H9 (cell line): ENCODE measurements at regions not wholly inside any gene's neighbourhood (a gene's known extent, or its start where the extent isn't known, plus 50 kb on each side); places are given as distances from the start of the nearest gene placed in this dataset.
"Not testable (repeated sequence)": the region's sequence is repeated elsewhere in the genome, so short reads cannot be mapped to it uniquely, and the experiment has no call there.

Source experiments
- DNase-seq: peaks from one replicate; pipeline ENCODE4 v3.0.0-alpha.2; 2017
- H2AFZ ChIP-seq: one replicate; pipeline ENCODE4 v1.6.1; 2013; ENCODE audit warnings: mild to moderate bottlenecking, low read length, control low read depth, moderate library complexity
- H2AK5ac ChIP-seq: 2 replicates; pipeline ENCODE4 v1.6.1; 2013; ENCODE audit warnings: low read length, control low read depth, mixed read lengths; ENCODE audit not compliant: insufficient read length
- H2BK120ac ChIP-seq: one replicate; pipeline ENCODE4 v1.6.1; 2013; ENCODE audit warnings: low read depth, mild to moderate bottlenecking, low read length, control low read depth, inconsistent platforms; ENCODE audit not compliant: poor library complexity, severe bottlenecking
- H2BK12ac ChIP-seq: 2 replicates; pipeline ENCODE4 v1.6.1; 2013; ENCODE audit warnings: low read length, control low read depth, mixed read lengths, low read depth; ENCODE audit not compliant: insufficient read length
- H2BK15ac ChIP-seq: 2 replicates; pipeline ENCODE4 v1.6.1; 2013; ENCODE audit warnings: low read depth, low read length, control low read depth
- H2BK20ac ChIP-seq: one replicate; pipeline ENCODE4 v1.6.1; 2013; ENCODE audit warnings: low read depth, mild to moderate bottlenecking, low read length, control low read depth, inconsistent platforms; ENCODE audit not compliant: poor library complexity, severe bottlenecking
- H2BK5ac ChIP-seq: 2 replicates; pipeline ENCODE4 v1.6.1; 2013; ENCODE audit warnings: low read length, control low read depth, mixed read lengths; ENCODE audit not compliant: insufficient read length
- H3K14ac ChIP-seq: 2 replicates; pipeline ENCODE4 v1.6.1; 2013; ENCODE audit warnings: low read length, control low read depth; ENCODE audit not compliant: insufficient read depth
- H3K18ac ChIP-seq: 2 replicates; pipeline ENCODE4 v1.6.1; 2013; ENCODE audit warnings: low read depth, mild to moderate bottlenecking, mixed read lengths, low read length, control low read depth; ENCODE audit not compliant: insufficient read length
- H3K23ac ChIP-seq: 2 replicates; pipeline ENCODE4 v1.6.1; 2013; ENCODE audit warnings: low read length, control low read depth, mixed read lengths, low read depth; ENCODE audit not compliant: insufficient read length
- H3K23me2 ChIP-seq: 2 replicates; pipeline ENCODE4 v1.6.1; 2013; ENCODE audit warnings: low read depth, mild to moderate bottlenecking, mixed read lengths, low read length, control low read depth; ENCODE audit not compliant: insufficient read length, poor library complexity, severe bottlenecking
- H3K27ac ChIP-seq: 2 replicates; pipeline ENCODE4 v1.5.1; 2013; ENCODE audit warnings: low read length, control low read depth, mixed read lengths, low read depth; ENCODE audit not compliant: insufficient read length
- H3K27me3 ChIP-seq: 2 replicates; pipeline ENCODE4 v1.6.1; 2013; ENCODE audit warnings: low read length, control low read depth, inconsistent platforms; ENCODE audit not compliant: insufficient read depth
- H3K4ac ChIP-seq: 2 replicates; pipeline ENCODE4 v1.6.1; 2013; ENCODE audit warnings: low read depth, mild to moderate bottlenecking, control low read depth, inconsistent platforms, low read length, moderate library complexity
- H3K4me1 ChIP-seq: 2 replicates; pipeline ENCODE4 v1.6.1; 2013; ENCODE audit warnings: low read length, control low read depth, inconsistent platforms; ENCODE audit not compliant: insufficient read depth
- H3K4me2 ChIP-seq: 2 replicates; pipeline ENCODE4 v1.6.1; 2013; ENCODE audit warnings: low read length, control low read depth, mixed read lengths; ENCODE audit not compliant: insufficient read length, insufficient read depth
- H3K56ac ChIP-seq: 2 replicates; pipeline ENCODE4 v1.6.1; 2013; ENCODE audit warnings: low read depth, mild to moderate bottlenecking, mixed read lengths, low read length, control low read depth; ENCODE audit not compliant: insufficient read length
- H3K79me1 ChIP-seq: 2 replicates; pipeline ENCODE4 v1.6.1; 2013; ENCODE audit warnings: low read depth, mild to moderate bottlenecking, moderate library complexity, low read length, control low read depth, inconsistent platforms; ENCODE audit not compliant: insufficient read depth, poor library complexity, severe bottlenecking
- H3K79me2 ChIP-seq: 2 replicates; pipeline ENCODE4 v1.6.1; 2013; ENCODE audit warnings: low read length, control low read depth, inconsistent platforms; ENCODE audit not compliant: insufficient read depth
- H3K9ac ChIP-seq: 2 replicates; pipeline ENCODE4 v1.6.1; 2013; ENCODE audit warnings: low read length, control low read depth, mixed read lengths; ENCODE audit not compliant: insufficient read length; ENCODE audit errors: extremely low read depth
- H3K9me3 ChIP-seq: one replicate; pipeline ENCODE4 v1.6.1; 2013; ENCODE audit warnings: low read depth, low read length, inconsistent platforms; ENCODE audit not compliant: control insufficient read depth
- H3T11ph ChIP-seq: one replicate; pipeline ENCODE4 v1.6.1; 2013; ENCODE audit warnings: mild to moderate bottlenecking, low read length, control low read depth, inconsistent platforms
- H4K20me1 ChIP-seq: one replicate; pipeline ENCODE4 v1.6.1; 2013; ENCODE audit not compliant: control insufficient read depth, insufficient read length, insufficient read depth
- H4K5ac ChIP-seq: 2 replicates; pipeline ENCODE4 v1.6.1; 2013; ENCODE audit warnings: low read depth, mild to moderate bottlenecking, mixed read lengths, low read length, control low read depth; ENCODE audit not compliant: insufficient read length
- H4K8ac ChIP-seq: replicated peaks from 2 replicates; pipeline ENCODE4 v1.6.1; 2013; ENCODE audit warnings: low read length, control low read depth, mixed read lengths, low read depth; ENCODE audit not compliant: insufficient read length
- H4K91ac ChIP-seq: 2 replicates; pipeline ENCODE4 v1.6.1; 2013; ENCODE audit warnings: low read depth, mild to moderate bottlenecking, moderate library complexity, mixed read lengths, low read length, control low read depth; ENCODE audit not compliant: insufficient read length
- H3K27ac Mint-ChIP-seq, 3 experiments: 2 replicates in 2 of 3; 3 replicates in 1 of 3; pipeline ENCODE4 v1.8.0; 2020 to 2021; ENCODE audit warnings: mixed read lengths in 3 of 3, mild to moderate bottlenecking in 1 of 3, moderate library complexity in 1 of 3
- H3K27me3 Mint-ChIP-seq: 2 replicates; pipeline ENCODE4 v1.8.0; 2021; ENCODE audit warnings: low read depth, mild to moderate bottlenecking, moderate library complexity, mixed read lengths
- H3K36me3 Mint-ChIP-seq, 3 experiments: 2 replicates in 2 of 3; 3 replicates in 1 of 3; pipeline ENCODE4 v1.8.0; 2020 to 2021; ENCODE audit warnings: low read depth in 3 of 3, mixed read lengths in 3 of 3; ENCODE audit not compliant: insufficient read depth in 1 of 3
- H3K4me1 Mint-ChIP-seq, 2 experiments: 2 replicates each; pipeline ENCODE4 v1.8.0; 2020; ENCODE audit warnings: mixed read lengths in 2 of 2
- H3K4me3 Mint-ChIP-seq, 2 experiments: 2 replicates in 1 of 2; 3 replicates in 1 of 2; pipeline ENCODE4 v1.8.0; 2020 to 2021; ENCODE audit warnings: mild to moderate bottlenecking in 2 of 2, mixed read lengths in 2 of 2, moderate library complexity in 1 of 2
- H3K9me3 Mint-ChIP-seq, 2 experiments: 2 replicates in 1 of 2; 3 replicates in 1 of 2; pipeline ENCODE4 v1.8.0; 2020; ENCODE audit warnings: mild to moderate bottlenecking in 2 of 2, mixed read lengths in 2 of 2, moderate library complexity in 1 of 2
- WGBS: extraction: QIAGEN DNeasy Blood & Tissue Kit; methylation state at CpG from one replicate; pipeline ENCODE4 v1.1.7; 2013; ENCODE audit warnings: missing lambda C conversion rate, low lambda C conversion rate, mixed read lengths; ENCODE audit not compliant: insufficient read length; ENCODE audit errors: extremely low coverage; 5-methylcytosine and 5-hydroxymethylcytosine counted together

DNA sequence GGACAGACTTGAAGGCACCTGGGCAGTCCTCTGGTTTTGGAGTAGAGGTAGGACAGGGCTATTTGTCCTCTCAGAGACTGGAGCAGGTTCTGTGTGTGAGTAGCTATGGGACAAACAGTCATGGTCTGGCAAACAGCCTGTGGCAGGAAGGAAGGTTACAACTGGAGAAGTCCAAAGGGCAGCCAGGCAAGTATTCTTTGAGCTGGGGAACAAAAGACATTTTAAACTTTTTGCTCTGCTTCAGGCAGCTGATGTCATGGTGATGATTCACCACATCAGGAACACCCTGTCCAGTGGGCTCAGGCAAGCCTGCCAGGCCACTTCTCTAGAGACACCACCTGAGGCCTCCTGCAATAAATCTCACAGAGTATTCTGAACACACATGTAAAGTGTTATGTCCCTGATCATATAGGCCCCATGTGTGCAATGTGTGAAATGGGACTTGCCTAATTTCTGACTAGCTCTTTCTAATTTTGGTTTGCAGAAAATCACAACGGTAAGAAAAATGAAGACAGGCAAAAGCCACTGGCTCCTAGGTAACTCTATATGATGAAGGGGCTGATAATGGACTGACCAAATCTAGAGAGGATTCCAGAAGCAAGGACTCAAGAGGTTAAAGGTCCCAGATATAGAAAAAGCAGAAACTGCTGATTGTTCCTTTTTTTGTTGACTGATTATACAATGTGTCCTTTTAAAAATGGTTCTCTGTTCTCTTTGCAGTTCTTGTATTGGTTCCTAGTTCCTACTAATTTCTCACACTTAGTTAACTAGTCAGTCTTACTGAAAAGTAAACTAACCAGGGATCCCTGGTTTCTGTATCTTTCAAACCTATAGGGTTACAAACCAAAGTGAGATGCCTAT lies 58.7 kb downstream of the PPIAL4G start:
- not testable (repeated sequence) for H3K27ac Mint-ChIP-seq, H3K27me3 Mint-ChIP-seq, H3K79me2 ChIP-seq, H2BK12ac ChIP-seq, H3K18ac ChIP-seq, H4K91ac ChIP-seq, H2AFZ ChIP-seq, H3K23ac ChIP-seq, H3K23me2 ChIP-seq, H3K9me3 Mint-ChIP-seq, H3K4me1 ChIP-seq, H3K79me1 ChIP-seq, H2BK20ac ChIP-seq, H3K56ac ChIP-seq, H4K5ac ChIP-seq, H3K4me2 ChIP-seq, H3T11ph ChIP-seq, H3K4ac ChIP-seq, H3K27ac ChIP-seq, H3K4me3 Mint-ChIP-seq, H3K9ac ChIP-seq, H2BK15ac ChIP-seq, H3K14ac ChIP-seq, H3K4me1 Mint-ChIP-seq, DNase-seq, H2BK5ac ChIP-seq, H4K20me1 ChIP-seq, H4K8ac ChIP-seq, H3K9me3 ChIP-seq, H3K27me3 ChIP-seq, H2BK120ac ChIP-seq, H2AK5ac ChIP-seq
- WGBS: no CpG with 5 or more reads among the region's 1 CpG
- peaks cover 2 to 20% (median 9%) of the 10 kb centered on the region in 3 experiments; a peak in 4 of 7 replicates for H3K36me3 Mint-ChIP-seq

DNA sequence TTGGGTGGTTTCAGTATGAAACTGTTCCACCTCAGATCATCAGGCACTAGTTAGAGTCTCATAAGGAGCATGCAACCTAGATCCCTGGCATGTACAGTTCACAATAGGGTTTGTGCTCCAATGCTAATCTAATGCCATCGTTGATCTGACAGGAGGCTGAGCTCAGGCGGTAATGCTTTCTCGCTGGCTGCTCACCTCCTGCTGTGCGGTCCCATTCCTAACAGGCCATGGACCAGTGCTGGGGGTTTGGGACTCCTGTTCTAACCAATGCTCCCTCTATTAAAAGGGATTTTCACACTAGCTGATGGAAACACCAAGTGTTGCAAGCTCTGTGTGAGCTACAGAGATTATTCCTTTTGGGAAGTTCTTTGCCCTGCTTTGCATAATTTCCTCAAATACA lies 60.2 kb downstream of the PPIAL4G start:
- H2AFZ ChIP-seq, H2BK20ac ChIP-seq, H3T11ph ChIP-seq, H3K79me2 ChIP-seq, H3K9me3 Mint-ChIP-seq, H3K4ac ChIP-seq, H3K79me1 ChIP-seq, DNase-seq, H2BK15ac ChIP-seq, H3K4me2 ChIP-seq, H3K9me3 ChIP-seq, H2BK12ac ChIP-seq, H2AK5ac ChIP-seq, H3K27ac Mint-ChIP-seq, H2BK5ac ChIP-seq, H3K56ac ChIP-seq, H2BK120ac ChIP-seq, H3K27me3 Mint-ChIP-seq, H3K9ac ChIP-seq, H3K23ac ChIP-seq, H3K36me3 Mint-ChIP-seq, H3K18ac ChIP-seq, H3K14ac ChIP-seq, H4K91ac ChIP-seq, H4K20me1 ChIP-seq, H4K8ac ChIP-seq, H3K4me1 ChIP-seq, H3K4me3 Mint-ChIP-seq, H3K27me3 ChIP-seq, H3K23me2 ChIP-seq, H3K4me1 Mint-ChIP-seq, H4K5ac ChIP-seq, H3K27ac ChIP-seq: not testable (repeated sequence)
- WGBS: no CpG with 5 or more reads among the region's 4 CpGs
